ENCODE measurements at regions not wholly inside any gene's neighbourhood (a gene's known extent, or its start where the extent isn't known, plus 50 kb on each side); places are given as distances from the start of the nearest gene placed in this dataset.
"Not testable (repeated sequence)": the region's sequence is repeated elsewhere in the genome, so short reads cannot be mapped to it uniquely, and the experiment has no call there.

DNA sequence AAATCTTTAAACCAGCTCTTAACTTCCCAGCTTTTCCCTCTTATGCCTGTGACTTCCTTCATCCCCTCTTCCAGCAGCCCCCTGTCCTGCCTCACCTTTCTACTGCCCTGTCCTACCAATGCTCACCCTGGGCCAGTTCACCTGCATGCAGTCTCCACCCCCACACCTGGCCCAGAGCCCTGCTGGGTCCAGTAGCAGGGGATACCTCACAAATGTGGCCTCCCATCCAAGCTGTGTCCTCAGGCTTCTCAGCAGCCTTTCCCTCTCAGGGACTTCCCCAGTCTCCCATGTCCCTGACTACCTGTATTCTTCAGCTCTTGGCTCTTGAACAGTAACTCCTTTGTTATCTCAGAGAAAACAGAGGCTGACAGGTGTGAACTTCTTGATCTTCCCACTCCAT is 503.2 kb downstream of the MFSD1 start:
- H4K20me1 ChIP-seq (replicated peaks; ENCODE audit: insufficient read depth), result no peaks in the 10 kb centered on the region
- no peaks in the 10 kb centered on the region for H3F3A ChIP-seq (replicated peaks; ENCODE audit: low read depth)
- Mint-ChIP-seq H3K27ac (no peak overlapping the region), H3K27me3 (ENCODE audit: insufficient read depth, low read depth, poor library complexity) (no peaks in the 10 kb centered on the region), H3K36me3 (ENCODE audit: low read depth) (no peaks in the 10 kb centered on the region), H3K4me1 (peaks cover 12% of the 10 kb centered on the region), H3K9me3 (no peaks in the 10 kb centered on the region), H3K4me3 (no peak overlapping the region)
- H3K27ac ChIP-seq (ENCODE audit: low read depth), result no peak overlapping the region
- H3K4me2 ChIP-seq, result no peak overlapping the region
- no peaks in the 10 kb centered on the region for H3K4me1 ChIP-seq (ENCODE audit: insufficient read depth)
- no peak overlapping the region for H2AFZ ChIP-seq
- TF ChIP-seq EZH2phosphoT487 (IDR thresholded peaks at IDR 0.05; ENCODE audit: unreplicated experiment) (no peak), ZNF114 (CRISPR knock-in tag; IDR thresholded peaks at IDR 0.05) (no peak)
- DNase-seq (ENCODE audit: low spot score) (no peak), ATAC-seq (no peak; the same call in 2 of the 3 replicates)
- H3K27me3 ChIP-seq (ENCODE audit: insufficient read depth), result no peaks in the 10 kb centered on the region
- no peaks in the 10 kb centered on the region for H3K79me2 ChIP-seq (replicated peaks; ENCODE audit: insufficient read depth)
- no peaks in the 10 kb centered on the region for H3K36me3 ChIP-seq (ENCODE audit: insufficient read depth)
- H3K4me3 ChIP-seq, result no peak overlapping the region
- H3K9me2 ChIP-seq (ENCODE audit: insufficient read depth), result no peaks in the 10 kb centered on the region

DNA sequence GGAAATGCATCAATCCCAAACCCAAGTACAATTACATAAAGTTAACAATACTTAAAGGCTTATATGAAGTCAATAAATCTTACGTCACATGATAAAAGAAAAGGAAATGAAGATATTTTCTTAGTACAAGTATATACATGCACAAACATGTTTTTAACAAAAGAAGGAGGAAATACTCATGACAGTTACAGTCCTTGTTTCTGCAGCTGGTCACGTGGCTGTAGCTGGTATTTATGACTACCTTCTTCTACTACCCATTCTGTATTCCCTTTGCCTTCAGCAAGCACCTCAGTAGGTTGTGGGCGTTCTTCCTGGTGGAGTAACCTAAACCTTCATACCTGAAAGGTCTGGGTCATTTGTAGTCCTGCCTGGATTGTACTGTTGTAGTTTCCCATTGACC is 514.9 kb downstream of the MFSD1 start:
- not testable (repeated sequence) for DNase-seq (ENCODE audit: low spot score); H3K27me3 ChIP-seq (ENCODE audit: insufficient read depth); H3K36me3 ChIP-seq (ENCODE audit: insufficient read depth); H3K4me1 Mint-ChIP-seq; H4K20me1 ChIP-seq (replicated peaks; ENCODE audit: insufficient read depth); H3F3A ChIP-seq (replicated peaks; ENCODE audit: low read depth); H3K27ac Mint-ChIP-seq; H3K27me3 Mint-ChIP-seq (ENCODE audit: insufficient read depth, low read depth, poor library complexity); H3K4me2 ChIP-seq; H3K79me2 ChIP-seq (replicated peaks; ENCODE audit: insufficient read depth); ATAC-seq; H3K4me1 ChIP-seq (ENCODE audit: insufficient read depth); H3K27ac ChIP-seq (ENCODE audit: low read depth); H3K36me3 Mint-ChIP-seq (ENCODE audit: low read depth); H2AFZ ChIP-seq; H3K9me3 Mint-ChIP-seq; H3K9me2 ChIP-seq (ENCODE audit: insufficient read depth); H3K4me3 Mint-ChIP-seq; H3K4me3 ChIP-seq

DNA sequence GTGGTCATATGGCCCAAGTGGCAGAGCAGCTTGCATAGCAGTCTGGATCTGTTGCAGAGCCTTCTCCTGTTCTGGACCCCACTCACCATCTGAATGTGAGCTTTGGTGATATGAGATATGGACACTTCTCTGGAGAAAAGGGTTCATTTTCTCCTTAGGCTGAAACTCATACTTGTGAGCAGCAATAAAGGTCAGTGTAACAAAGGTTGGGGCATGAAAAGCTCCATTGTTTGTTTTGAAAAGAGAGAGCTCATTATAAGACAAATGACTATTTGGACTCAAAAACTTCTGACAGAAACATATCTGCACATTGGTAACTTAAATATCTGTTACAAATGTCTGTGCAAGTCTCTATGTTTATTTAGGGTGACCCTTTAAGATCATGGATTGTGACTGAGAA is 517.3 kb downstream of the MFSD1 start:
- ATAC-seq (no peak), DNase-seq (ENCODE audit: low spot score) (no peak)
- TF ChIP-seq, protein P1, sequence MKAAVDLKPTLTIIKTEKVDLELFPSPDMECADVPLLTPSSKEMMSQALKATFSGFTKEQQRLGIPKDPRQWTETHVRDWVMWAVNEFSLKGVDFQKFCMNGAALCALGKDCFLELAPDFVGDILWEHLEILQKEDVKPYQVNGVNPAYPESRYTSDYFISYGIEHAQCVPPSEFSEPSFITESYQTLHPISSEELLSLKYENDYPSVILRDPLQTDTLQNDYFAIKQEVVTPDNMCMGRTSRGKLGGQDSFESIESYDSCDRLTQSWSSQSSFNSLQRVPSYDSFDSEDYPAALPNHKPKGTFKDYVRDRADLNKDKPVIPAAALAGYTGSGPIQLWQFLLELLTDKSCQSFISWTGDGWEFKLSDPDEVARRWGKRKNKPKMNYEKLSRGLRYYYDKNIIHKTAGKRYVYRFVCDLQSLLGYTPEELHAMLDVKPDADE (IDR thresholded peaks at IDR 0.05), result no peak
- TF ChIP-seq EZH2 (IDR thresholded peaks at IDR 0.05; ENCODE audit: low read depth, unreplicated experiment) (no peak), POLR2AphosphoS5 (IDR thresholded peaks at IDR 0.05; ENCODE audit: low read depth) (no peak), NANOG (IDR thresholded peaks at IDR 0.05; ENCODE audit: borderline replicate concordance) (no peak), EZH2phosphoT487 (IDR thresholded peaks at IDR 0.05; ENCODE audit: unreplicated experiment) (no peak), CREB1 (CRISPR knock-in tag; IDR thresholded peaks at IDR 0.05; ENCODE audit: low read depth) (no peak), STAT1 (IDR thresholded peaks at IDR 0.05; ENCODE audit: unreplicated experiment) (no peak), ZNF114 (CRISPR knock-in tag; IDR thresholded peaks at IDR 0.05) (no peak)
- TF ChIP-seq, protein P2, sequence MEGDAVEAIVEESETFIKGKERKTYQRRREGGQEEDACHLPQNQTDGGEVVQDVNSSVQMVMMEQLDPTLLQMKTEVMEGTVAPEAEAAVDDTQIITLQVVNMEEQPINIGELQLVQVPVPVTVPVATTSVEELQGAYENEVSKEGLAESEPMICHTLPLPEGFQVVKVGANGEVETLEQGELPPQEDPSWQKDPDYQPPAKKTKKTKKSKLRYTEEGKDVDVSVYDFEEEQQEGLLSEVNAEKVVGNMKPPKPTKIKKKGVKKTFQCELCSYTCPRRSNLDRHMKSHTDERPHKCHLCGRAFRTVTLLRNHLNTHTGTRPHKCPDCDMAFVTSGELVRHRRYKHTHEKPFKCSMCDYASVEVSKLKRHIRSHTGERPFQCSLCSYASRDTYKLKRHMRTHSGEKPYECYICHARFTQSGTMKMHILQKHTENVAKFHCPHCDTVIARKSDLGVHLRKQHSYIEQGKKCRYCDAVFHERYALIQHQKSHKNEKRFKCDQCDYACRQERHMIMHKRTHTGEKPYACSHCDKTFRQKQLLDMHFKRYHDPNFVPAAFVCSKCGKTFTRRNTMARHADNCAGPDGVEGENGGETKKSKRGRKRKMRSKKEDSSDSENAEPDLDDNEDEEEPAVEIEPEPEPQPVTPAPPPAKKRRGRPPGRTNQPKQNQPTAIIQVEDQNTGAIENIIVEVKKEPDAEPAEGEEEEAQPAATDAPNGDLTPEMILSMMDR (conservative IDR thresholded peaks at IDR 0.05; ENCODE audit: low read depth in 2 of 2), result no peak
- TF ChIP-seq, protein P3, sequence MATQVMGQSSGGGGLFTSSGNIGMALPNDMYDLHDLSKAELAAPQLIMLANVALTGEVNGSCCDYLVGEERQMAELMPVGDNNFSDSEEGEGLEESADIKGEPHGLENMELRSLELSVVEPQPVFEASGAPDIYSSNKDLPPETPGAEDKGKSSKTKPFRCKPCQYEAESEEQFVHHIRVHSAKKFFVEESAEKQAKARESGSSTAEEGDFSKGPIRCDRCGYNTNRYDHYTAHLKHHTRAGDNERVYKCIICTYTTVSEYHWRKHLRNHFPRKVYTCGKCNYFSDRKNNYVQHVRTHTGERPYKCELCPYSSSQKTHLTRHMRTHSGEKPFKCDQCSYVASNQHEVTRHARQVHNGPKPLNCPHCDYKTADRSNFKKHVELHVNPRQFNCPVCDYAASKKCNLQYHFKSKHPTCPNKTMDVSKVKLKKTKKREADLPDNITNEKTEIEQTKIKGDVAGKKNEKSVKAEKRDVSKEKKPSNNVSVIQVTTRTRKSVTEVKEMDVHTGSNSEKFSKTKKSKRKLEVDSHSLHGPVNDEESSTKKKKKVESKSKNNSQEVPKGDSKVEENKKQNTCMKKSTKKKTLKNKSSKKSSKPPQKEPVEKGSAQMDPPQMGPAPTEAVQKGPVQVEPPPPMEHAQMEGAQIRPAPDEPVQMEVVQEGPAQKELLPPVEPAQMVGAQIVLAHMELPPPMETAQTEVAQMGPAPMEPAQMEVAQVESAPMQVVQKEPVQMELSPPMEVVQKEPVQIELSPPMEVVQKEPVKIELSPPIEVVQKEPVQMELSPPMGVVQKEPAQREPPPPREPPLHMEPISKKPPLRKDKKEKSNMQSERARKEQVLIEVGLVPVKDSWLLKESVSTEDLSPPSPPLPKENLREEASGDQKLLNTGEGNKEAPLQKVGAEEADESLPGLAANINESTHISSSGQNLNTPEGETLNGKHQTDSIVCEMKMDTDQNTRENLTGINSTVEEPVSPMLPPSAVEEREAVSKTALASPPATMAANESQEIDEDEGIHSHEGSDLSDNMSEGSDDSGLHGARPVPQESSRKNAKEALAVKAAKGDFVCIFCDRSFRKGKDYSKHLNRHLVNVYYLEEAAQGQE (IDR thresholded peaks at IDR 0.05; ENCODE audit: unreplicated experiment), result no peak

More for the DNA sequence above, 517.3 kb downstream of the MFSD1 start:
- Histone ChIP-seq H3K36me3 (ENCODE audit: insufficient read depth) (no peaks in the 10 kb centered on the region), H3K9me2 (ENCODE audit: insufficient read depth) (no peaks in the 10 kb centered on the region), H3F3A (replicated peaks; ENCODE audit: low read depth) (no peaks in the 10 kb centered on the region), H2AFZ (no peak overlapping the region), H4K20me1 (replicated peaks; ENCODE audit: insufficient read depth) (no peaks in the 10 kb centered on the region), H3K27me3 (ENCODE audit: insufficient read depth) (no peaks in the 10 kb centered on the region), H3K79me2 (replicated peaks; ENCODE audit: insufficient read depth) (no peaks in the 10 kb centered on the region), H3K27ac (ENCODE audit: low read depth) (no peak overlapping the region), H3K4me1 (ENCODE audit: insufficient read depth) (no peaks in the 10 kb centered on the region), H3K4me2 (no peak overlapping the region), H3K4me3 (no peak overlapping the region)
- H3K36me3 Mint-ChIP-seq (ENCODE audit: low read depth), result no peaks in the 10 kb centered on the region
- no peaks in the 10 kb centered on the region for H3K9me3 Mint-ChIP-seq
- H3K27me3 Mint-ChIP-seq (ENCODE audit: insufficient read depth, low read depth, poor library complexity), result no peaks in the 10 kb centered on the region
- H3K4me3 Mint-ChIP-seq, result no peak overlapping the region
- H3K27ac Mint-ChIP-seq, result no peak overlapping the region
- no peaks in the 10 kb centered on the region for H3K4me1 Mint-ChIP-seq
